ELR (cell line): ENCODE measurements at regions not wholly inside any gene's neighbourhood (a gene's known extent, or its start where the extent isn't known, plus 50 kb on each side); places are given as distances from the start of the nearest gene placed in this dataset.
"Not testable (repeated sequence)": the region's sequence is repeated elsewhere in the genome, so short reads cannot be mapped to it uniquely, and the experiment has no call there.

ENCODE experiments used
- DNase-seq: peaks from one replicate; pipeline ENCODE4 v3.0.0-alpha.2; 2015; ENCODE audit warnings: low read depth

- no peak for DNase-seq
Measured at GRCh38 chr21:15119486-15119885, 54.7 kb upstream of the NRIP1 start.

- DNase-seq: no peak
Measured at GRCh38 chr21:15121097-15121654, 56.4 kb upstream of the NRIP1 start.

- DNase-seq: peak; percentile 16
Measured at GRCh38 chr21:15121655-15122120, 56.9 kb upstream of the NRIP1 start.

- DNase-seq: no peak
Measured at GRCh38 chr21:15122241-15122640, 57.4 kb upstream of the NRIP1 start.

- no peak for DNase-seq
Measured at GRCh38 chr21:15124731-15125130, 59.9 kb upstream of the NRIP1 start.

- no peak for DNase-seq
Measured at GRCh38 chr21:15126948-15127347, 62.1 kb upstream of the NRIP1 start.

GRCh38 chr21:15127437-15127836 is 62.6 kb upstream of the NRIP1 start:
- DNase-seq: no peak

- no peak for DNase-seq
Measured at GRCh38 chr21:15128267-15128666, 63.5 kb upstream of the NRIP1 start.

GRCh38 chr21:15128714-15129113 is 63.9 kb upstream of the NRIP1 start:
- DNase-seq: not testable (repeated sequence)

- DNase-seq: no peak
Measured at GRCh38 chr21:15130326-15130725, 65.5 kb upstream of the NRIP1 start.

GRCh38 chr21:15130751-15131150 is 66.0 kb upstream of the NRIP1 start:
- DNase-seq: no peak

GRCh38 chr21:15132781-15133180 is 68.0 kb upstream of the NRIP1 start:
- no peak for DNase-seq

- DNase-seq: no peak
Measured at GRCh38 chr21:15134701-15135470, 70.1 kb upstream of the NRIP1 start.

- DNase-seq: peak; percentile 2
Measured at GRCh38 chr21:15135867-15136629, 71.2 kb upstream of the NRIP1 start.

GRCh38 chr21:15138490-15138889 is 73.7 kb upstream of the NRIP1 start:
- DNase-seq: no peak

GRCh38 chr21:15139898-15140297 is 75.1 kb upstream of the NRIP1 start:
- DNase-seq: no peak

- no peak for DNase-seq
Measured at GRCh38 chr21:15140321-15141019, 75.7 kb upstream of the NRIP1 start.

- DNase-seq: no peak
Measured at GRCh38 chr21:15141261-15141970, 76.6 kb upstream of the NRIP1 start.

GRCh38 chr21:15144026-15144425 is 79.2 kb upstream of the NRIP1 start:
- no peak for DNase-seq

GRCh38 chr21:15148437-15148836 is 83.6 kb upstream of the NRIP1 start:
- DNase-seq: no peak

- no peak for DNase-seq
Measured at GRCh38 chr21:15149600-15150224, 84.9 kb upstream of the NRIP1 start.
